ENCODE measurements at regions not wholly inside any gene's neighbourhood (a gene's known extent, or its start where the extent isn't known, plus 50 kb on each side); places are given as distances from the start of the nearest gene placed in this dataset.

GRCh38 chrX:39002466-39002865, 201.2 kb downstream of the MID1IP1 start:
- Histone ChIP-seq H3K27me3 (ENCODE audit: control insufficient read depth, insufficient read depth, low read length) (no peaks in the 10 kb centered on the region), H3K36me3 (ENCODE audit: control insufficient read depth, insufficient read depth, low read length) (no peaks in the 10 kb centered on the region), H3K4me3 (ENCODE audit: low read length) (no peak overlapping the region), H3K4me1 (ENCODE audit: control insufficient read depth, insufficient read depth, low read length) (no peaks in the 10 kb centered on the region), H3K9me3 (ENCODE audit: control insufficient read depth, insufficient read depth, low read length) (no peaks in the 10 kb centered on the region), H3K27ac (ENCODE audit: low read length) (no peak overlapping the region)
- no peaks in the 10 kb centered on the region for H3K9me3 Mint-ChIP-seq
- intact Hi-C loops (cut with micrococcal nuclease) = no loop called here
- ATAC-seq (no peak), DNase-seq (no peak)
- no peaks in the 10 kb centered on the region for H3K36me3 Mint-ChIP-seq
- H3K27me3 Mint-ChIP-seq (ENCODE audit: low read depth in 2 of 2) = peaks cover 0 to 4% of the 10 kb centered on the region in 2 donors
- H3K4me1 Mint-ChIP-seq = no peaks in the 10 kb centered on the region
- no CpG with 5 or more reads among the region's 1 CpG for WGBS (ENCODE audit: insufficient coverage)
- H3K27ac Mint-ChIP-seq = no peak overlapping the region
- TF ChIP-seq, protein P1, sequence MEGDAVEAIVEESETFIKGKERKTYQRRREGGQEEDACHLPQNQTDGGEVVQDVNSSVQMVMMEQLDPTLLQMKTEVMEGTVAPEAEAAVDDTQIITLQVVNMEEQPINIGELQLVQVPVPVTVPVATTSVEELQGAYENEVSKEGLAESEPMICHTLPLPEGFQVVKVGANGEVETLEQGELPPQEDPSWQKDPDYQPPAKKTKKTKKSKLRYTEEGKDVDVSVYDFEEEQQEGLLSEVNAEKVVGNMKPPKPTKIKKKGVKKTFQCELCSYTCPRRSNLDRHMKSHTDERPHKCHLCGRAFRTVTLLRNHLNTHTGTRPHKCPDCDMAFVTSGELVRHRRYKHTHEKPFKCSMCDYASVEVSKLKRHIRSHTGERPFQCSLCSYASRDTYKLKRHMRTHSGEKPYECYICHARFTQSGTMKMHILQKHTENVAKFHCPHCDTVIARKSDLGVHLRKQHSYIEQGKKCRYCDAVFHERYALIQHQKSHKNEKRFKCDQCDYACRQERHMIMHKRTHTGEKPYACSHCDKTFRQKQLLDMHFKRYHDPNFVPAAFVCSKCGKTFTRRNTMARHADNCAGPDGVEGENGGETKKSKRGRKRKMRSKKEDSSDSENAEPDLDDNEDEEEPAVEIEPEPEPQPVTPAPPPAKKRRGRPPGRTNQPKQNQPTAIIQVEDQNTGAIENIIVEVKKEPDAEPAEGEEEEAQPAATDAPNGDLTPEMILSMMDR (IDR thresholded peaks at IDR 0.05) = no peak
- no peak overlapping the region for H3K4me3 Mint-ChIP-seq

DNA sequence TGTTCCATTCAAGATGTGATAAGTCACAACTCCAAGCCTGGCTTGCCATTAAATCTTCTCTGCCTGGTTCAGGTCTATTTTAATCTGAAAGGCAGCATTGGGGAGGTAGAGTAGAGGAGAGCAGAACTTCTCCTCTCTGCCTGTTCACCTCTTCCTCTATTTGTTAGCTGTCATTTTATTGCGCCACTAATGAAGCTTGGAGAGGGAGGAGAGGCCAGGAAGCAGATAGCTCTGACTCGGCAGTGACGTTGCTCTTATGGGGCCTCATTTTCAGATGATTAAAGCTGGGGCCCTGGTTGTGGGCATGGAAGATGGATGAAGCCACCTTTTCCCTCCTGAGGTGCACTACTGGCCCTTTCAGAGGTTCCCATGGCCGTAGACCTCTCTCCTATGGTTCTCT, 207.3 kb downstream of the MID1IP1 start:
- 76% methylated on average over 3 of the region's 4 CpGs for WGBS (ENCODE audit: insufficient coverage)
- H3K27ac ChIP-seq (ENCODE audit: low read length) = no peak overlapping the region
- H3K36me3 Mint-ChIP-seq = no peaks in the 10 kb centered on the region
- TF ChIP-seq, protein P1 (IDR thresholded peaks at IDR 0.05) = no peak
- H3K4me1 Mint-ChIP-seq = no peaks in the 10 kb centered on the region
- H3K36me3 ChIP-seq (ENCODE audit: control insufficient read depth, insufficient read depth, low read length) = no peaks in the 10 kb centered on the region
- no peak for DNase-seq
- ATAC-seq = peak in 1 of 3 donors; percentile 39
- no peaks in the 10 kb centered on the region for H3K4me1 ChIP-seq (ENCODE audit: control insufficient read depth, insufficient read depth, low read length)
- no peaks in the 10 kb centered on the region for H3K27me3 ChIP-seq (ENCODE audit: control insufficient read depth, insufficient read depth, low read length)
- intact Hi-C loops (cut with micrococcal nuclease) = no loop called here
- H3K9me3 ChIP-seq (ENCODE audit: control insufficient read depth, insufficient read depth, low read length) = no peaks in the 10 kb centered on the region
- no peak overlapping the region for H3K4me3 Mint-ChIP-seq
- no peak overlapping the region for H3K4me3 ChIP-seq (ENCODE audit: low read length)
- H3K27me3 Mint-ChIP-seq (ENCODE audit: low read depth in 2 of 2) = peaks cover 3 to 8% of the 10 kb centered on the region in 2 donors
- no peaks in the 10 kb centered on the region for H3K9me3 Mint-ChIP-seq
- no peak overlapping the region for H3K27ac Mint-ChIP-seq

GRCh38 chrX:39011454-39012221, 210.4 kb downstream of the MID1IP1 start:
- Histone ChIP-seq H3K4me3 (ENCODE audit: low read length) (no peak overlapping the region), H3K36me3 (ENCODE audit: control insufficient read depth, insufficient read depth, low read length) (no peaks in the 10 kb centered on the region), H3K27ac (ENCODE audit: low read length) (no peak overlapping the region), H3K4me1 (ENCODE audit: control insufficient read depth, insufficient read depth, low read length) (no peaks in the 10 kb centered on the region), H3K9me3 (ENCODE audit: control insufficient read depth, insufficient read depth, low read length) (no peaks in the 10 kb centered on the region), H3K27me3 (ENCODE audit: control insufficient read depth, insufficient read depth, low read length) (no peaks in the 10 kb centered on the region)
- TF ChIP-seq, protein P1 (IDR thresholded peaks at IDR 0.05) = no peak
- Mint-ChIP-seq H3K4me3 (no peak overlapping the region), H3K36me3 (no peaks in the 10 kb centered on the region), H3K4me1 (no peaks in the 10 kb centered on the region), H3K27ac (no peak overlapping the region), H3K27me3 (ENCODE audit: low read depth in 2 of 2) (peaks cover 3 to 8% of the 10 kb centered on the region in 2 donors), H3K9me3 (no peaks in the 10 kb centered on the region)
- ATAC-seq = no peak
- 85% methylated on average over 8 of the region's 10 CpGs for WGBS (ENCODE audit: insufficient coverage)
- intact Hi-C loops (cut with micrococcal nuclease) = no loop called here
- no peak for DNase-seq

DNA sequence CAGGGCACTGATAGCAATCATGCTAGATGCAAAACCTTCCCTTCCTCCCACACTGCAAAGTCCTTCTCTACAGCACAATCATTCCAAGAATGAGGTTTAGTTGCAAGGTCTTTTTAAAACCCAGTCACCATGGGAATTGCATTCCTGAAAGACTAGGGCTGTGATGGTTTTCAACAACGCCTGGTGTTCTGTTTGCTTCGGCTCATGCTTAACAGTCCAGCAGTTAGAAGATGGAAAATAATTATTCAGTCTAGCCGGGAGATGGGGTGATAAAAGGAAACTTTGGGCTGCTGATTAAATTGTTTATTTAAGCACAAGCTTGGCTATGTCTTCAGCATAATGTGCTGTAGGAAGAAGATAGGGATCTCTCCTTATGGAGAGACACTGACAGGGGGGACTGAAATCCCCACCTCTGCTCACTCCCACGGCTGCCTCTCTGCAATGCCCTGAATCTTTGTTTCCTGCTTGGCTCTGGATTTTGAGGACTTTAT, 211.4 kb downstream of the MID1IP1 start:
- no peaks in the 10 kb centered on the region for H3K36me3 Mint-ChIP-seq
- Histone ChIP-seq H3K27ac (ENCODE audit: low read length) (no peak overlapping the region), H3K36me3 (ENCODE audit: control insufficient read depth, insufficient read depth, low read length) (no peaks in the 10 kb centered on the region), H3K4me3 (ENCODE audit: low read length) (no peak overlapping the region), H3K4me1 (ENCODE audit: control insufficient read depth, insufficient read depth, low read length) (no peaks in the 10 kb centered on the region), H3K27me3 (ENCODE audit: control insufficient read depth, insufficient read depth, low read length) (no peaks in the 10 kb centered on the region), H3K9me3 (ENCODE audit: control insufficient read depth, insufficient read depth, low read length) (no peaks in the 10 kb centered on the region)
- peaks cover 2 to 3% of the 10 kb centered on the region in 2 donors for H3K27me3 Mint-ChIP-seq (ENCODE audit: low read depth in 2 of 2)
- DNase-seq = no peak
- TF ChIP-seq, protein P1 (IDR thresholded peaks at IDR 0.05) = no peak
- intact Hi-C loops (cut with micrococcal nuclease) = no loop called here
- H3K4me3 Mint-ChIP-seq = no peak overlapping the region
- H3K27ac Mint-ChIP-seq = no peak overlapping the region
- WGBS (ENCODE audit: insufficient coverage) = 93% methylated on average over 3 of the region's 4 CpGs
- no peaks in the 10 kb centered on the region for H3K4me1 Mint-ChIP-seq
- ATAC-seq = no peak
- H3K9me3 Mint-ChIP-seq = no peaks in the 10 kb centered on the region

Measured in natural killer cell (primary cell).